ENCODE measurements at regions not wholly inside any gene's neighbourhood (a gene's known extent, or its start where the extent isn't known, plus 50 kb on each side); places are given as distances from the start of the nearest gene placed in this dataset.

- no peaks in the 10 kb centered on the region for H3K4me1 ChIP-seq (ENCODE audit: control insufficient read depth, low read length)
- H4K20me1 ChIP-seq (ENCODE audit: control insufficient read depth, insufficient read depth, low read depth, low read length), result no peaks in the 10 kb centered on the region
- H3K9me2 ChIP-seq (replicated peaks; ENCODE audit: control insufficient read depth, low read length), result no peaks in the 10 kb centered on the region
- H3K4me3 ChIP-seq (ENCODE audit: low read length), result no peak overlapping the region
- H3K36me3 ChIP-seq (ENCODE audit: control insufficient read depth, low read length), result no peaks in the 10 kb centered on the region
- H3K9me3 ChIP-seq (ENCODE audit: control insufficient read depth, insufficient read depth, low read length), result no peaks in the 10 kb centered on the region
- H3F3A ChIP-seq (ENCODE audit: control insufficient read depth, insufficient read depth), result no peaks in the 10 kb centered on the region
- H3K4me2 ChIP-seq (ENCODE audit: low read length), result no peak overlapping the region
- no peaks in the 10 kb centered on the region for H3K27me3 ChIP-seq (ENCODE audit: control insufficient read depth, low read length)
- no peaks in the 10 kb centered on the region for H3K79me2 ChIP-seq (ENCODE audit: control insufficient read depth, low read length)
- no peak overlapping the region for H3K27ac ChIP-seq (ENCODE audit: low read depth, low read length)
- TF ChIP-seq EZH2phosphoT487 (IDR thresholded peaks at IDR 0.05; ENCODE audit: borderline replicate concordance, low read length) (no peak), CTCF (IDR thresholded peaks at IDR 0.05; ENCODE audit: low read depth, low read length, poor library complexity, severe bottlenecking) (no peak)
Observed at GRCh38 chr2:133822517-133823225, 254.4 kb upstream of the NCKAP5 start.

- Histone ChIP-seq H3K79me2 (ENCODE audit: control insufficient read depth, low read length) (no peaks in the 10 kb centered on the region), H3K4me1 (ENCODE audit: control insufficient read depth, low read length) (no peaks in the 10 kb centered on the region), H3K4me3 (ENCODE audit: low read length) (no peak overlapping the region), H3K27ac (ENCODE audit: low read depth, low read length) (no peak overlapping the region), H3K27me3 (ENCODE audit: control insufficient read depth, low read length) (no peaks in the 10 kb centered on the region), H3F3A (ENCODE audit: control insufficient read depth, insufficient read depth) (no peaks in the 10 kb centered on the region), H3K9me2 (replicated peaks; ENCODE audit: control insufficient read depth, low read length) (no peaks in the 10 kb centered on the region), H4K20me1 (ENCODE audit: control insufficient read depth, insufficient read depth, low read depth, low read length) (no peaks in the 10 kb centered on the region), H3K36me3 (ENCODE audit: control insufficient read depth, low read length) (no peaks in the 10 kb centered on the region), H3K9me3 (ENCODE audit: control insufficient read depth, insufficient read depth, low read length) (no peaks in the 10 kb centered on the region), H3K4me2 (ENCODE audit: low read length) (no peak overlapping the region)
- TF ChIP-seq EZH2phosphoT487 (IDR thresholded peaks at IDR 0.05; ENCODE audit: borderline replicate concordance, low read length) (no peak), CTCF (IDR thresholded peaks at IDR 0.05; ENCODE audit: low read depth, low read length, poor library complexity, severe bottlenecking) (no peak)
Observed at GRCh38 chr2:133823226-133823550, 254.9 kb upstream of the NCKAP5 start.

- no peaks in the 10 kb centered on the region for H3K9me2 ChIP-seq (replicated peaks; ENCODE audit: control insufficient read depth, low read length)
- no peak overlapping the region for H3K27ac ChIP-seq (ENCODE audit: low read depth, low read length)
- no peaks in the 10 kb centered on the region for H3K27me3 ChIP-seq (ENCODE audit: control insufficient read depth, low read length)
- no peaks in the 10 kb centered on the region for H3K4me1 ChIP-seq (ENCODE audit: control insufficient read depth, low read length)
- no peak overlapping the region for H3K4me2 ChIP-seq (ENCODE audit: low read length)
- no peaks in the 10 kb centered on the region for H3F3A ChIP-seq (ENCODE audit: control insufficient read depth, insufficient read depth)
- H4K20me1 ChIP-seq (ENCODE audit: control insufficient read depth, insufficient read depth, low read depth, low read length), result no peaks in the 10 kb centered on the region
- TF ChIP-seq EZH2phosphoT487 (IDR thresholded peaks at IDR 0.05; ENCODE audit: borderline replicate concordance, low read length) (no peak), CTCF (IDR thresholded peaks at IDR 0.05; ENCODE audit: low read depth, low read length, poor library complexity, severe bottlenecking) (no peak)
- no peaks in the 10 kb centered on the region for H3K9me3 ChIP-seq (ENCODE audit: control insufficient read depth, insufficient read depth, low read length)
- H3K36me3 ChIP-seq (ENCODE audit: control insufficient read depth, low read length), result no peaks in the 10 kb centered on the region
- no peaks in the 10 kb centered on the region for H3K79me2 ChIP-seq (ENCODE audit: control insufficient read depth, low read length)
- no peak overlapping the region for H3K4me3 ChIP-seq (ENCODE audit: low read length)
Observed at GRCh38 chr2:133824869-133825268, 256.6 kb upstream of the NCKAP5 start.

Measured in DOHH2 (cell line).